DMS53 (cell line): ENCODE measurements at regions not wholly inside any gene's neighbourhood (a gene's known extent, or its start where the extent isn't known, plus 50 kb on each side); places are given as distances from the start of the nearest gene placed in this dataset.

Experiments used
- DNase-seq: peaks from one replicate; lab custom pipeline; 2025; lab: John Stamatoyannopoulos, UW

DNA sequence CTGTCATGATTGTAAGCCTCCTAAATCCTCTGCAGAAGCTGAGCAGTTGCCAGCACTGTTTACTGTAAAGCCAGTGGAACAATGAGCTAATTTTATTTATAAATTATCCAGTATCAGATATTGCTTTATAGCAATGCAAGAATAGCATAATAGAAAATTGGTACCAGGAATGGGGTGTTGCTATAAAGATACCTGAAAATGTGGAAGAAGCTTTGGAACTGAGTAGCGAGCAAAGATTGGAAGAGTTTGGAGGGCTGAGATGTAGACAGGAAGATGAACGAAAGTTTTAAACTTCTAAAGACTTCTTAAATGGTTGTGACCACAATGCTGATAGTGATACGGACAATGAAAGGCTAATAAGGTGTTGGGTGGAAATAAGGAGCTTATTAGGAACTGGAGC lies 917.4 kb upstream of the POT1 start:
- no peak for DNase-seq

DNA sequence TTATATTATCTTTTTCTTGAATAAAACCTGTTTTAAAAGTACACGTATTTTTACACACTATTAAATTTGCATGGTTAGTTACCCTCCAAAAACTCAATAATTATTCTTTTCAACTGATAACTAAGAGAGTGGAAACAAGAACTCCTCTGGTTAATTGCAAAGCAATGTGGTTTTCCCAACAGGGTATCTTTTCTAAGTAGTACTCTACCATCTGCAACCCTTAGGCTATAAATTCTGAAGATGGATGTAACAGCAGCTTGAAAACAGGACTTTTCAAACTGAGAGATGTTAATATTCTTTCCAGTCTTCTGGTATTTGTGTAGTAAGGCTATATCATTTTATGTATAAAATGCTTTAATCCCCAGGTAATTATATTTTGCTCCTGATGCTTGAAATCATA lies 916.1 kb upstream of the POT1 start:
- no peak for DNase-seq

DNA sequence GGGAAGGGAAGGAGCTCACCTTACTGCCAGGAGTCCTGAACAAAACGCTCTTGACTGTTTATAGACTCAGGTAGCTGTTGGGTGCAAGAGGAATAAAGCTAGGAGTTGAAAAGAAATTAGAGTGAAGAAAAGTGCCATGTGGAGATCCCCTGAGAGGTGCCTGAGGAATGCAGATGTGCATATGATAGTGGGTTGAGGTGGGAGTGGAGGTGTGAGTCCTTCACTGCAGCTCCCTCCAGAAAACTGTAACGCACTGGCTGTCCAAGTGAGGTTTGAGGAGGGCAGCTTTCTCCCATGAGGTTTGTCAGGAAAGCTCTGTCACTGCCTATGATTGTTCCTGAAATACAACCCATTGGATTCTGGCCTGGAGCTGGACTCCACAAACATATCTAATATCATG lies 904.8 kb upstream of the POT1 start:
- no peak for DNase-seq

DNA sequence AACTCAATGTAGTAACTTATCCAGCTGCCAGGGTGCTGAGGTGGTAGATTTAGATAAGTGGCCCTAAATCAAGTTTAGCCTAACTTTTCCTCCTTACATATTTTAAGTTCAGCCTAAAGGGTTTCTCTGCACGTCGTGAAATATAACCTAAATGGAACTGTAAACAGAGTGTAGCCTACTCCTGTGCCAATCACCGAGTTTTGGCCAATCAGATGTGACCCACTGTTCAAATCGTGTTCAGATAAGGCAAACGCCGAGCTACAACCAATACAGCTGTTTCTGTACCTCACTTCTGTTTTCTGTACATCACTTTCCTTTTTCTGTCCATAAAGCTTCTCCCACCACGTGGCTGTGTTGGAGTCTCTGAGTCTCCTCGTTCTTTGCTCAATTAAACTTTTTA lies 904.2 kb upstream of the POT1 start:
- no peak for DNase-seq

DNA sequence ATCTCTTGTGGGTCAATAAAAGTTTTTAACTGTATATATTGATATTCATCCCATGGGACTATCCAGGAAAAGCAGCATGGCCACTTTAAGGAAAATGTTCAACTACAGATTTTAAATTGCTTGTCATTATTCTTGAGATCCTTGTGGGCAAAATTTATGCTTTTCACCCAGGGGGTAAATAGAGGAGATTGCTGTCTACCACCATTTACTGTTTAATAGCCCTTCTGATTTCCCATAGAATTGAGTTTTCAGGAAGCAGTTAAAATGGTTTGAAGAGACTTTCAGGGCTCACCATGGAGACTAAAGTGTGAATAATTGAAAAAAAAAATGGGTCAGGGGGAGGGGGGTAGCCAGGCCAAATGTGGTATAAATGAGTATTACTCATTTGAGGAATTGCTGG lies 901.1 kb upstream of the POT1 start:
- no peak for DNase-seq

DNA sequence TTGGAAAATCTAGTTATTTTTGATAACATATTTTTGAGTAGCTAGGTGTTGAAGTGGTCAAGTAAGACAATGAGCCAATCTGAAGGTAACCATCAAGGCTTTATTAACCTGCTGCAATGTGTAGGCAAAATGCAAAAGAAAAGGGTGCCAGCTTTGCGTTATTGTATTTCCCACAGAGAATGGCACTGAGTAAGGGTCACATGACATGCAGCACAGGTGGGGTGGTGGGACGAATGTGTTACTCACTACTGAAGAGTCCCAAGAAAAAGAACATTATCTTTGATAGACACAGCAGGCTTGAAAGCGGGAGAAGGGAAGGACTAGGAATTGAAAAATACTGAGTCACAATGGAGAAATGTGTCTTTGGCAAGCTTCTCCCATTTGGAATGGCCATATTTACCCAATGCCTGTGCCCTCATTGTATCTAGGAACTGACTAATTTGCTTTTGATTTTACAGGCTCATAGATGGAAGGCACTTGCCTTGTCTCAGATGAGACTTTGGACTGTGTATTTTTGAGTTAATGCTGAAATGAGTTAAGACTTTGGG lies 898.6 kb upstream of the POT1 start:
- no peak for DNase-seq

DNA sequence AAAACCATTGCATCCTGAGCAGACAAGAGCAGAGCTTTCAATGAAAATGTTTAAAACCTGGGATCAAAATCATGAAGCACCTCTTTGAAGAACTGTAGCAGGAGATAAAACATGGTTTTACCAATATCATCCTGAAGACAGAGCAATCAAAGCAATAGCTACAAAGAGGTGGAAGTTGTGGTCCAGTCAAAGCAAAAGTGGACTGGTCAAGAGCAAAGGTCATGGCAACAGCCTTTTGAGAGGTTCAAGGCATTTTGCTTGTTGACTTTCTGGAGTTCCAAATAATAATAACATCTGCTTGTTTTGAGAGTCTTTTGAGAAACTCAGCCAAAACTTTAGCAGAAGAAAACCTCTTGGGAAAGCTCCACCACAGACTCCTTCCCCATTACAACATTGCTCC lies 893.9 kb upstream of the POT1 start:
- no peak for DNase-seq

DNA sequence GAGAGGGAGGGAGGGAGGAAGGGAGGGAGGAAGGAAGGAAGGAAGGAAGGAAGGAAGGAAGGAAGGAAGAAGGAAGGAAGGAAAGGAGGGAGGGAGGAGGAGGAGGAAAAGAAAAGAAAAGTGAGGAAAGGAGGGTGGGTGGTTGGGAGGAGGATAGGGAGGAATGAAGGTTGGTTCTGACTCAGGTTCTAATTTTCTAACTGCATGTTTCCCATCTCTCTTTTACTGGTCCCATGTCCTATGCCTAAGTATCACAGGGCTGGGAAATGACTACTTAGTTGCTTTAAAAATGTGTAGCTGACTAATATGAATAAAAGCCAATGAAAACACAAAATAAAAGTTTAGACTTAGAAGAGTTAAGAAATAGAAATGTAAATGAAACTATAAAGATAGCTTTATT lies 890.9 kb upstream of the POT1 start:
- no peak for DNase-seq

DNA sequence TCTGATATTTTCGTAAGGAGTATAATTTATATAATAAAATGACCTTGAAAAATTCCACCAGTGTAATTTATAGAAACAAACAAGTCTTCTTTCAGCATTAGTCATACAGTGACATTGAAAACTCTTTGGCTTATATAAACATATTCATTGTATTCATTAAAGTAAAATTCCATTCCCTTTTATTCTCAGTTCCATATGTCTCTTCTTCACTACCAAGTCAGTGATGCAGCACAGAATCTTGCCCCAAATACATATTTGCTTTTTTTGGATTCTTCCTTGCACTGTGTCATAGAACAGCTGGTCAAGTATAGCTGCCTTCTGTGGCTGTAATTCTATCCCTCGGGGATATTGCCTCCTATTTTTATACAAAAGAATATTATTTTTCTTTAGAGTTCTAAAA lies 884.5 kb upstream of the POT1 start:
- DNase-seq = no peak

DNA sequence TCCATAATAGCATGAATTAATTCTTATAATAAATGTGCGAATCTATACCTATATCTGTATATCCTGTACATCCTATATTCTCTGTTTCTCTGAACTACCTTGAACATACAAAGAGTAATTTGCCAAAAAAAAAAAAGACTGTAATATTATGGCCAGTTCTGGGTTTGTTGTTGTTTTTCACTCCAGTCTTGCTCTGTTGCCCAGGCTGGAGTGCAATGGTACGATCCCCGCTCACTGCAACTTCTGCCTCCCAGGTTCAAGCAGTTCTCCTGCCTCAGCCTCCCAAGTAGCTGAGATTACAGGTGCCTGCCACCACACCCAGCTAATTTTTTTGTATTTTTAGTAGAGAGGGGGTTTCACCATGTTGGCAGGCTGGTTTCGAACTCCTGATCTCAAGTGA lies 876.9 kb upstream of the POT1 start:
- DNase-seq = peak; percentile 22

DNA sequence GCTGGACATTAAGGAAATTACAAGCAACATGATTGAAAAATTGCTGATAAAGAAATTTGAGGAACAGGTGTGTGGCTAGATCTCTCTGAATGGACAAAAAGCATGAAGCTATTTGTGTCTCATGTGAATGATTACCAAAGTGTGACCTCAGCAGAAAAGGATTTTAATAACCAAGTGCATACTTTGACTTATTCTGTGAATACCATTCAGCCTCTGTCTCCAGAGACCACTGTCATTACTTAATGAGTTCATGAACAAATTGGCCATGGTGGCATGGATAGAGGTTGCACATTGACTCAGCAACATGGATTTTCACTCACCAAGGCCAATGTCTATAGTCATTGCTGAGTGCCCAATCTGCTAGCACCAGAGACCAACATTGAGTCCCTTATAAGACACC lies 874.6 kb upstream of the POT1 start:
- DNase-seq = no peak

DNA sequence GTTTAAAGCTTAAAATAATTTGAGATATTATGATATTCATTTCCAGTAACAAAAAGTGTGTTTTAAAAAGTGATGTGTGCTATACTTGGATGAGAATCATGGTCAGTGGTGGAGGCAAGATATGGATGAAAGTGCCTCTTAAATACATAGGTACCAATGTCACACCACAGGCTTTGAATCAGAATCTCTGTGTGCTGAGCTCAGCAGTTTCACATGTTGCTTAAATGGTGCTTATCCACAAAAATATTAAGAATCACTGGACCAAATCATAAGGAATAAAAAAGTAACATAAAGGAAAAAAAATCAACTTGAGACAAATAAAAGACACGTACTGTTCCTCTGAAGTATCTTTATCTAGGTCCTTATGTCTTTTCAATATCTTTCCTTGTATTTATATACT lies 850.5 kb upstream of the POT1 start:
- DNase-seq = no peak

DNA sequence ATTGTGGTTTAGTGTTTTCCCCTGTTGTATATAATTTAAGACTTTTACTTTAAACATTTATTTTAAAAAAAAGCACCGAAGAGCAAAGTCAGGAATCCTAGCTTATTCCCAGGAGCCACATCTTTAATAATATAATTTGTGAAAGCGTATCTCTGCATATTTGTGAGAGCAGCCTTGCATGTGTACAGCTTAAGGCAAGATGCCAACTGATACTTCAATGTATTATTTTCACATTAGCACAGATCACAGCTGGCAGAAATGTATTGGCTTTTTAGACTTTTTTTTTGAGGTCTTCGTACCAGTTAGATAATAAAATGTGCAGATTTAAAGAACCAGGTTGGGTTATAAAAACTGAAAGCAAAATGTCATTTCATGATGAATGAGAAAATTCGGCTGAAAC lies 845.7 kb upstream of the POT1 start:
- DNase-seq = no peak

DNA sequence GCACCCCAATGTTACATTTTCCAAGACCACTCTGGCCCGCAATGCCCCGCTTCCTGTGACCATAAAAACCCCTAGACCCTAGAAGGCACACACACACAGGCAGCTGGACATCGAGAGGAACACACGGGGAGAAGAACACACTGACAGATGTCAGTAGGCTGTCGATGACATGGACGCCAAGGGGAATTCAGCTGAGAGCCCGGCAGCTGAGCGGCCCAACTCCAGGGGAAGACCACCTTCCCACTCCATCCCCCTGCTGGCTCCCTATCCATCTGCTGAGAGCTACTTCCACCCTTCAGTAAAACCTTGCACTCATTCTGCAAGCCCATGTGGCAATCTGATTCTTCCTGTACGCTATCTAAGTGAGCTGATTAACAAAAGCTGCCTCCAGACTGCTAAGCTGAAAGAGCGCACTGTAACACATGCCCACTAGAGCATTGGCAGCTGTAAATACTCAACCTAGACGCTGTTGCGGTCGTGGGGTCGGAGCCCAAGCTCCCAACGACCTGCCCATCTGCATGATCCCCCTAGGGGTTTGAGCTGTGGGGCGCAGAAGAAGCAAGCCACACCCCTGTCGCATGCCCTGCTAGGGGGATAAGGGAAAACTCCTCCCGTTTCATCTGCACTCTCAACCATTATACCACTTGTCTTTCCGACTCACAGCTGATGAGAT lies 843.6 kb upstream of the POT1 start:
- DNase-seq = peak; percentile 33

DNA sequence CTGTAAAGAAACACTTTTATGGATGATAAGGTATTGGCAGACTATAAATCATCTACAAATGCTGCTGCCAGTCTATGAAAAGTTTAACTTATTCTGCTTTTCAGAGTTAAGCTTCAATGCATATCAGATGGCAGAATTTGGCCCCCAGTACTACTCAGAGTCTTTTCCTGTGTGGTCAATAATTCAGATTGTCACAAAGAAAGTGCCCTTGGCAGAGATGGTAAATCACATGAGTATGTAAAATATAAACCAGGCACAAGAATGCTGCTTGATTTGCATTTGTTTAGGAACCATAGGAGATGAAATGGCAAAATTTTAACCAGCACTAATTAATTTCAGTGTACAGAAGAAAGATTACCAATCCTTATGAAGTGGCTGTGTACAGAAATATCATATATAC lies 818.3 kb upstream of the POT1 start:
- no peak for DNase-seq

DNA sequence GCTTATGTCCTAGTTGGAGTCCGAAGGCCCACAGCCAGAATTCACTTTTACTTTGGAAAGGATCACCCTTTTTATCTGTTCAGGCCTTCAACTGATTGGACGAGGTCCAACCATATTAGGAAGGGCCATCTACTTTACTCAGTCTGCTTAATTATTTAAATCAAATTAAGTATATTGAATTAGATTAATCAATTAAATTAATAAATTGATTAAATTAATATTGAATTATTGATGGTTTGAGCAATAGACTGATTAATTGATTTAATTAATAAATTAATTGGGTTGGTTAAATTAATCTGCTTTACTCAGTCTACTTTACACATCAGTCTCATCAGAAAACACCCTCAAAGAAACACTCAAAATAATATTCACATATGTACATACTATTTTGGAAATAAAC lies 816.9 kb upstream of the POT1 start:
- DNase-seq = no peak

DNA sequence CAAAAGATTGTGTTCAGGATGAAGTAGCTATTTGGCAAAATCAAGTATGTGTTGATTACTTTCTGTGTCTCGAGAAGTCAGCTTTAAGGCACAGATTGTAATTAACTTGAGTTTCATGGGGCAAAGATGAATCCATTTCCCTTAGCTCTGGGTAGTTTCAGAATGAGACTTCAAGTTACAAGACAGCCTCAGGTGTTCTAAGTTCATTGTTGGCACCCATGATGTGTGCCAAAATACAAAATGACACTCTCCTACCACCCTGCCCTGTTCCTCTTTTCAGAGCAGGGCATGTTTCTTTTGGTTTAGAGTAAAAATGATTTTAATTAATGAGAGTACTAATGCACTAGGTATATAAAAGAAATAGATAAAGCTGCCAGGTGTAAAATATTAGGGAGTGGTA lies 797.6 kb upstream of the POT1 start:
- no peak for DNase-seq

DNA sequence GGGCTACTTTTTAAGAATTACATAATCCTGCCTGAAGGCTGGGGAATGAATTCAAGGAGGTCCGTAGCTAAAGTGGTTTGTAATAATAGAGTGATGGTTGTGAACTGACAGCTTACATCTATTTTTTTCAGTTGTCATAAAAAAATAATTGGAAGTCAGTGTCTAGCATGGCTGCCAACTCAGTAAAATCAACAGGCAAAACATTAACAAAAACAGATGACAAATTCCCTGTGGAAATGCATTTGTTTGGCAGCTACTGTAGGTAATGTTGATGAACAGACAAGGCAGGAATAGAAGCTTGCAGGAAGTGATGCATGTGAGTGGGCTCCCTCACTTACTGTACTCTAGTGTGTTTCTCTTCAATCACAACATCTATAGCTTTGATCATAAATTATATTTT lies 766.0 kb upstream of the POT1 start:
- DNase-seq = no peak

DNA sequence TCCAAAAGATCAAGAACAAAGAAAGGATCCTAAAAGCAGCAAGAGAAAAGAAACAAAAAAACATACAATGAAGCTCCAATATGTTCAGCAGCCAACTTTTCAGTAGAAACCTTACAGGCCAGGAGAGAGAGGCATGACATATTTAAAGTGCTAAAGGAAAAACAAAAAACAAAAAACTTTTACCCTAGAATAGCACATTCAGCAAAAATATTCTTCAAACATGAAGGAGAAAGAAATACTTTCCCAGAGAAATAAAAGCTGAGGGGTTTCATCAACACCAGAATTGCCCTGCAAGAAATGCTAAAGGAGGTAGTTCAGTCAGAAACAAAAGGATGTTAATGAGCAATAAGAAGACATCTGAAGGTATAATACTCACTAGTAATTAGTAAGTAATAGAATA lies 753.5 kb upstream of the POT1 start:
- no peak for DNase-seq

DNA sequence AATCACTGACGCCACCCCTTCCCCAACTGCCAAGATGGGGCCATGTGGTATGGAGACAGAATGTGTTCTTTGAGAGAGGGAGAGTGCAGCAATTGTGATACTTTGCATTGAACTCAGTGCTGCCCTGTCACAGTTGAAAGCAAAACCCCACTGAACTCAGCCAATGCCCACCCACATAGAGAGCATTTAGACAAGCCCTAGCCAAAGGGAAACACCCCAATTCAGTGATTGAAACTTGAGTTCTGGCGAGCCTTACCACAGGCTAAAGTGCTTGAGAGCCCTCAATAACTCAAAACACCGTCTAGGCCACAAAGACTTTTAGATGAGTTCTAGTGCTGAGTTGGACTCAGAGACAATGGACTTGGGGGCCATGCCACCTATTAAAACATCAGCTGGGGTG lies 751.9 kb upstream of the POT1 start:
- DNase-seq = no peak

DNA sequence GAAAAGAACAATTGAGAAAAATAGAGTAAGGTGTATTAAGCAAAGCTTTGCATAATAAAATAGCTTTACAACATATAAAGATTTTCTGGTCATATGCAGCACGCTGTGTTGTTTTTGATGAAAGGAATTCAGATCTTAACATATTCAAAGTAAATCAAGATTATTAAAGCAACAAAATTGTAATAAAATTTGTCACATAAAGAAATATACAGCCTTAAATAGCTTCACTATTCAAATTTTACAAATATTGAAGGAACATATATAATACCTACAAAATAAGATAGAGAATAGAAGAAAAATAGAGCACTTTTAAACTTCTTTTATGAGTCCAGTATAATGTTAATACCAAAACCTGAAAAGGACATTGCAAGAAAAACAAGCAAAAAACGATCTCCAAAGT lies 749.1 kb upstream of the POT1 start:
- no peak for DNase-seq

DNA sequence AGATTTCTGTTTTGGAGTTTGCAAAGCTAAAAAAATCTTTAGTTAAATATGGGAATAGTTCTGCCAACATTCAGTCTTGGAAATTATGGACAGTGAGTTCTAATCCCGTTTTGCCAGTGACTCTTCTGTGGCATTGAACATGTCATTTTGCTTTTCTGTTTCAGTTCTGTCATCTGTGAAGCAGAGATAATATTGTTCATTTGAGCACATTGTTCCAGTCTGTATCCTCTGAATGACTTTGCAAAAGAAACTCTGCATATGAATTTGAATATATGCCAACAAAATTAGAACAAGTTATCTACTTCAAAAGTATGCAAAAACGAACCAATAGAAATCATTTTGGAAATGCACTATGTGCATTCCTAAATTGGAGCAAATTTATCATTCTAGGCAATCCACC lies 746.0 kb upstream of the POT1 start:
- no peak for DNase-seq

DNA sequence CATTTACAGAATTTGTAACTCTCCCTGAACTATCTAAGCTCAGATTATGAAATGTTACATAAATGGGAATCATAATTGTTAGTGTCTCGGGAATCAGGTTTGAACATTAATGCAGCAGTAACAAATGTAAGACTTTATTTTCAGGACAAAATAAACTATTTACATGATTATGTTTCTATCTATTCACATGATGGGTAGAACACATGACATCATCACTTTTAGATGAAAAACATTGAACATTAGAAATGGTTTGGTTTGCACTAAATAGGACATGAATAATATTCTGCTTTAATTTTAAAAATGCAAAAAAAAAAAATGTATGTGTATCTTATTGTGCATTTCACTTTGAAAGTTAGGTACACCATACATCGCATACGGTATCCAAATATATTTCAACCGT lies 745.5 kb upstream of the POT1 start:
- DNase-seq = no peak

DNA sequence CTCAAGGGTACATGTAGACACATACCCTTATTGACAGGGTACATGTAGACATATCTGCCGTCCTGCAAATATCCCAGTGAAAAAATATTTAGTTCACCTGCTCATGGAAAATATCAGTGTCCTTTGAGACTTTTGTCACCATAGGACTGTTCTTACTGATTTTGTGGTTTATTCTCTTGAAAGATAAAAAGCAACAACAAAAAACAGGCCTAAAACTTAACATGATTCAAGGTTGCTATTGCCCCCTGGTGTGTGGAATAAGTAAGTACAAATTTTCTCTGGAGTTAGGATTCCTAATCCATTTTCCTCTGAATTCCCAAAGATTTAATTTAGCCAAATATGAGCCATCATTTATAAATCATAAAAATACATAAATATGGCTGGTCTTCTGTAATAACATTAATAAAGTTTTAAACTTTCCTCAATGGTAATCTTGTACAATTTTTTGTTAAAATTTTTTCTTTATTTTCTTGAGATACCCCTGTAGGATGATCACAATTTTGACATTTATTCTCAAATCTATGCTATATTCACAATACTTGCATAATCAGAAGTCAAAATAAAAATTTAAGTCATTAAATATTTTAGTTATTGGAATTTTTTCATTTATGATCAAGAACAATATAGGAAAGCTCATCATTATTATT lies 741.4 kb upstream of the POT1 start:
- DNase-seq = peak; percentile 69
